ENCODE measurements at regions not wholly inside any gene's neighbourhood (a gene's known extent, or its start where the extent isn't known, plus 50 kb on each side); places are given as distances from the start of the nearest gene placed in this dataset.
A peak's percentile ranks its signal among the peaks of the same experiment; 100 is the strongest.

GRCh38 chr3:82685761-82686160, 924.3 kb upstream of the GBE1 start:
- H3K4me2 ChIP-seq (ENCODE audit: low read length), result no peak overlapping the region
- BruUV-seq (replicated peaks), result no TSS peak
- POLR2A ChIA-PET (ENCODE audit: unreplicated experiment), result no interaction called here

GRCh38 chr3:82676356-82677026, 915.0 kb upstream of the GBE1 start:
- Histone ChIP-seq H3K36me3 (ENCODE audit: low read depth, low read length) (no peaks in the 10 kb centered on the region), H3K9me2 (replicated peaks; ENCODE audit: low read length) (no peaks in the 10 kb centered on the region), H3K79me2 (ENCODE audit: low read length) (no peaks in the 10 kb centered on the region), H3K4me2 (ENCODE audit: low read length) (peak overlapping the region; percentile 50), H2AFZ (ENCODE audit: low read length) (no peak overlapping the region), H3F3A (ENCODE audit: low read length, unreplicated experiment) (peaks cover 11% of the 10 kb centered on the region), H3K4me1 (ENCODE audit: insufficient read depth, low read length) (peaks cover 21% of the 10 kb centered on the region), H3K27me3 (ENCODE audit: low read length) (no peaks in the 10 kb centered on the region), H4K20me1 (ENCODE audit: low read length) (no peaks in the 10 kb centered on the region), H3K9me3 (ENCODE audit: low read length) (no peaks in the 10 kb centered on the region), H3K27ac (ENCODE audit: low read length) (no peak overlapping the region), H3K4me3 (ENCODE audit: low read length) (no peak overlapping the region), H3K9ac (ENCODE audit: low read length) (no peak overlapping the region)
- peak; percentile 75 for DNase-seq
- no TSS peak for BruUV-seq (replicated peaks)
- TF ChIP-seq CTCF (conservative IDR thresholded peaks at IDR 0.05; ENCODE audit: low read depth, low read length), result no peak
- no peak for TF ChIP-seq EZH2 (IDR thresholded peaks at IDR 0.05; ENCODE audit: low read length, unreplicated experiment)
- TF ChIP-seq EZH2phosphoT487 (IDR thresholded peaks at IDR 0.05; ENCODE audit: borderline replicate concordance, low read length), result no peak
- ChIA-PET POLR2A (ENCODE audit: unreplicated experiment) (no interaction called here), CTCF (no interaction called here)
- ATAC-seq, result peak; percentile 90
- intact Hi-C loops (cut with micrococcal nuclease), result loop anchor here (5.0 kb wide), 1 partner anchor 251 kb away; no protein-coding TSS in a partner anchor

More at GRCh38 chr3:82685761-82686160, 924.3 kb upstream of the GBE1 start:
- TF ChIP-seq CTCF (conservative IDR thresholded peaks at IDR 0.05; ENCODE audit: low read depth, low read length), result no peak
- TF ChIP-seq EZH2phosphoT487 (IDR thresholded peaks at IDR 0.05; ENCODE audit: borderline replicate concordance, low read length), result no peak
- no peak for TF ChIP-seq EZH2 (IDR thresholded peaks at IDR 0.05; ENCODE audit: low read length, unreplicated experiment)
- Histone ChIP-seq H3K36me3 (ENCODE audit: low read depth, low read length) (no peaks in the 10 kb centered on the region), H3K9me3 (ENCODE audit: low read length) (no peaks in the 10 kb centered on the region), H3K79me2 (ENCODE audit: low read length) (no peaks in the 10 kb centered on the region), H2AFZ (ENCODE audit: low read length) (no peak overlapping the region), H3K9ac (ENCODE audit: low read length) (no peak overlapping the region), H3K27me3 (ENCODE audit: low read length) (no peaks in the 10 kb centered on the region), H3K27ac (ENCODE audit: low read length) (no peak overlapping the region), H3K9me2 (replicated peaks; ENCODE audit: low read length) (no peaks in the 10 kb centered on the region), H3K4me1 (ENCODE audit: insufficient read depth, low read length) (no peaks in the 10 kb centered on the region), H3K4me3 (ENCODE audit: low read length) (no peak overlapping the region), H4K20me1 (ENCODE audit: low read length) (no peaks in the 10 kb centered on the region), H3F3A (ENCODE audit: low read length, unreplicated experiment) (no peaks in the 10 kb centered on the region)
- DNase-seq (peak; percentile 9), ATAC-seq (no peak)
- CTCF ChIA-PET, result no interaction called here
- intact Hi-C loops (cut with micrococcal nuclease), result no loop called here

GRCh38 chr3:82672966-82673365, 911.5 kb upstream of the GBE1 start:
- BruUV-seq (replicated peaks), result no TSS peak
- intact Hi-C loops (cut with micrococcal nuclease), result no loop called here
- Histone ChIP-seq H2AFZ (ENCODE audit: low read length) (no peak overlapping the region), H3K36me3 (ENCODE audit: low read depth, low read length) (no peaks in the 10 kb centered on the region), H3K4me2 (ENCODE audit: low read length) (0 out of 2 replicates have a peak overlapping the region, but pooled peaks have one; percentile 5), H3K4me3 (ENCODE audit: low read length) (no peak overlapping the region), H3K9ac (ENCODE audit: low read length) (no peak overlapping the region), H3K79me2 (ENCODE audit: low read length) (no peaks in the 10 kb centered on the region), H3K9me2 (replicated peaks; ENCODE audit: low read length) (no peaks in the 10 kb centered on the region), H3F3A (ENCODE audit: low read length, unreplicated experiment) (peaks cover 11% of the 10 kb centered on the region), H3K4me1 (ENCODE audit: insufficient read depth, low read length) (peaks cover 21% of the 10 kb centered on the region), H3K9me3 (ENCODE audit: low read length) (no peaks in the 10 kb centered on the region), H4K20me1 (ENCODE audit: low read length) (no peaks in the 10 kb centered on the region), H3K27ac (ENCODE audit: low read length) (no peak overlapping the region), H3K27me3 (ENCODE audit: low read length) (no peaks in the 10 kb centered on the region)
- POLR2A ChIA-PET (ENCODE audit: unreplicated experiment), result interaction anchor here (0.6 kb wide), 1 partner anchor 14 kb away, joined by 6 read pairs; no protein-coding TSS in a partner anchor
- ATAC-seq (peak; percentile 78), DNase-seq (peak; percentile 84)
- no peak for TF ChIP-seq CTCF (conservative IDR thresholded peaks at IDR 0.05; ENCODE audit: low read depth, low read length)
- no peak for TF ChIP-seq EZH2 (IDR thresholded peaks at IDR 0.05; ENCODE audit: low read length, unreplicated experiment)
- no peak for TF ChIP-seq EZH2phosphoT487 (IDR thresholded peaks at IDR 0.05; ENCODE audit: borderline replicate concordance, low read length)
- CTCF ChIA-PET, result no interaction called here

Data from PC-3 (cell line).